Caco-2 (cell line): ENCODE measurements at regions not wholly inside any gene's neighbourhood (a gene's known extent, or its start where the extent isn't known, plus 50 kb on each side); places are given as distances from the start of the nearest gene placed in this dataset.

ENCODE experiments used
- BruUV-seq: library from RNA; stranded (reverse); fragments of 400-500 nt; replicated peaks from 2 replicates; lab custom pipeline; 2021; lab: Mats Ljungman, UMichigan
- CTCF ChIA-PET: fragments of 300-600 bp; sonication (Branson Sonifier 250); formaldehyde crosslinking; loops from one replicate; lab custom pipeline; 2022; ENCODE audit warnings: antibody characterized with exemption; lab: Charles Lee
- POLR2A ChIA-PET: fragments of 300-600 bp; sonication (Branson Sonifier 250); formaldehyde crosslinking; loops from one replicate; lab custom pipeline; 2022; ENCODE audit warnings: antibody characterized with exemption; lab: Charles Lee
- DNase-seq, 2 experiments: peaks; one replicate each; pipeline versions ENCODE4 v3.0.0 to v3.0.0-alpha.2; 2020 to 2022
- H3K27me3 ChIP-seq: replicated peaks from 2 replicates; pipeline ENCODE4 v1.6.0; 2011; ENCODE audit warnings: low read length; ENCODE audit not compliant: control insufficient read depth, insufficient read depth
- H3K36me3 ChIP-seq: 2 replicates; pipeline ENCODE4 v1.5.1; 2011; ENCODE audit warnings: low read length; ENCODE audit not compliant: control insufficient read depth, insufficient read depth
- H3K4me1 ChIP-seq: fragments of 250-450 bp; sonication (Bioruptor Pico); 2 replicates; pipeline ENCODE4 v1.5.1; 2020; ENCODE audit warnings: mild to moderate bottlenecking
- H3K4me3 ChIP-seq: 2 replicates; pipeline ENCODE4 v1.5.1; 2011; ENCODE audit warnings: low read depth, mild to moderate bottlenecking, control low read depth, low read length
- H3K9me3 ChIP-seq: fragments of 250-450 bp; sonication (Bioruptor Pico); 2 replicates; pipeline ENCODE4 v1.5.1; 2020; ENCODE audit warnings: mild to moderate bottlenecking, moderate library complexity
- H3K27ac Mint-ChIP-seq: one replicate; pipeline ENCODE4 v1.8.0; 2022; ENCODE audit warnings: mixed read lengths; ENCODE audit not compliant: unreplicated experiment
- H3K27me3 Mint-ChIP-seq: one replicate; pipeline ENCODE4 v1.8.0; 2022; ENCODE audit warnings: mixed read lengths; ENCODE audit not compliant: insufficient read depth, unreplicated experiment
- H3K36me3 Mint-ChIP-seq: one replicate; pipeline ENCODE4 v1.8.0; 2022; ENCODE audit warnings: mild to moderate bottlenecking, mixed read lengths; ENCODE audit not compliant: insufficient read depth, unreplicated experiment
- H3K4me1 Mint-ChIP-seq: one replicate; pipeline ENCODE4 v1.8.0; 2022; ENCODE audit warnings: low read depth, mixed read lengths; ENCODE audit not compliant: unreplicated experiment
- H3K4me3 Mint-ChIP-seq: one replicate; pipeline ENCODE4 v1.8.0; 2022; ENCODE audit warnings: mild to moderate bottlenecking, moderate library complexity, mixed read lengths; ENCODE audit not compliant: unreplicated experiment
- H3K9me3 Mint-ChIP-seq: one replicate; pipeline ENCODE4 v1.8.0; 2022; ENCODE audit warnings: mixed read lengths; ENCODE audit not compliant: unreplicated experiment
- intact Hi-C: fragments of 100-400 bp; cut with micrococcal nuclease; formaldehyde crosslinking; loops from one replicate; pipeline ENCODE4 v1.10.0; 2022; ENCODE audit not compliant: unreplicated experiment
- TF ChIP-seq, protein P1 (sequence below), 2 experiments: fragments of 200-600 bp in 1 of 2; IDR thresholded peaks; 1 replicate in 1 of 2; 2 replicates in 1 of 2; pipeline versions ENCODE4 v1.5.1 to v1.8.0; 2011 to 2022; ENCODE audit warnings: antibody characterized with exemption in 1 of 2, control low read depth in 1 of 2, inconsistent platforms in 1 of 2, low read depth in 1 of 2, low read length in 1 of 2, mild to moderate bottlenecking in 1 of 2, moderate library complexity in 1 of 2; ENCODE audit not compliant: insufficient read depth in 1 of 2, severe bottlenecking in 1 of 2, unreplicated experiment in 1 of 2

DNA sequence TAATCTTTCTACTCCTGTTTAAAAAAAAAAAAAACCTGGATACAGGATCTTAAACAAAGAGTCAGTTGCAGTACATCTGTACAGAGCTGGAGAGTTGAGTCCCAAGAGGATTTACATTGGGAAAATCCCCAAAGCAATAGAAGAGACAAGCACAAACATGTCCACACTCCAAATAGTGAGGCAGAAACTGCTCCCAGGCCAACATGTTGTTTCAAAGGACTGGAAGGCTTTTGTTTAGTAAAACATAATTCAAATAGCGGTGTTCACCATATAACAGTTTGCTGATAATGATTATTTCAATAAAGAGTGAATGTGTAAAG, 425.4 kb downstream of the ADGRL2 start:
- BruUV-seq = no TSS peak
- H3K27ac Mint-ChIP-seq = no peak overlapping the region
- no peaks in the 10 kb centered on the region for H3K27me3 ChIP-seq
- intact Hi-C loops = no loop called here
- TF ChIP-seq, protein P1, sequence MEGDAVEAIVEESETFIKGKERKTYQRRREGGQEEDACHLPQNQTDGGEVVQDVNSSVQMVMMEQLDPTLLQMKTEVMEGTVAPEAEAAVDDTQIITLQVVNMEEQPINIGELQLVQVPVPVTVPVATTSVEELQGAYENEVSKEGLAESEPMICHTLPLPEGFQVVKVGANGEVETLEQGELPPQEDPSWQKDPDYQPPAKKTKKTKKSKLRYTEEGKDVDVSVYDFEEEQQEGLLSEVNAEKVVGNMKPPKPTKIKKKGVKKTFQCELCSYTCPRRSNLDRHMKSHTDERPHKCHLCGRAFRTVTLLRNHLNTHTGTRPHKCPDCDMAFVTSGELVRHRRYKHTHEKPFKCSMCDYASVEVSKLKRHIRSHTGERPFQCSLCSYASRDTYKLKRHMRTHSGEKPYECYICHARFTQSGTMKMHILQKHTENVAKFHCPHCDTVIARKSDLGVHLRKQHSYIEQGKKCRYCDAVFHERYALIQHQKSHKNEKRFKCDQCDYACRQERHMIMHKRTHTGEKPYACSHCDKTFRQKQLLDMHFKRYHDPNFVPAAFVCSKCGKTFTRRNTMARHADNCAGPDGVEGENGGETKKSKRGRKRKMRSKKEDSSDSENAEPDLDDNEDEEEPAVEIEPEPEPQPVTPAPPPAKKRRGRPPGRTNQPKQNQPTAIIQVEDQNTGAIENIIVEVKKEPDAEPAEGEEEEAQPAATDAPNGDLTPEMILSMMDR (IDR thresholded peaks at IDR 0.05; ENCODE audit: insufficient read depth in 1 of 2, low read depth in 1 of 2, low read length in 1 of 2, severe bottlenecking in 1 of 2, unreplicated experiment in 1 of 2) = no peak
- no peaks in the 10 kb centered on the region for H3K4me1 ChIP-seq
- H3K36me3 ChIP-seq = no peaks in the 10 kb centered on the region
- H3K4me3 Mint-ChIP-seq = no peak overlapping the region
- H3K4me3 ChIP-seq = no peak overlapping the region
- no peaks in the 10 kb centered on the region for H3K36me3 Mint-ChIP-seq
- no peaks in the 10 kb centered on the region for H3K9me3 ChIP-seq
- no peaks in the 10 kb centered on the region for H3K9me3 Mint-ChIP-seq
- ChIA-PET CTCF (no interaction called here), POLR2A (no interaction called here)
- no peak for DNase-seq
- H3K4me1 Mint-ChIP-seq = no peaks in the 10 kb centered on the region
- H3K27me3 Mint-ChIP-seq = peaks cover 2% of the 10 kb centered on the region

DNA sequence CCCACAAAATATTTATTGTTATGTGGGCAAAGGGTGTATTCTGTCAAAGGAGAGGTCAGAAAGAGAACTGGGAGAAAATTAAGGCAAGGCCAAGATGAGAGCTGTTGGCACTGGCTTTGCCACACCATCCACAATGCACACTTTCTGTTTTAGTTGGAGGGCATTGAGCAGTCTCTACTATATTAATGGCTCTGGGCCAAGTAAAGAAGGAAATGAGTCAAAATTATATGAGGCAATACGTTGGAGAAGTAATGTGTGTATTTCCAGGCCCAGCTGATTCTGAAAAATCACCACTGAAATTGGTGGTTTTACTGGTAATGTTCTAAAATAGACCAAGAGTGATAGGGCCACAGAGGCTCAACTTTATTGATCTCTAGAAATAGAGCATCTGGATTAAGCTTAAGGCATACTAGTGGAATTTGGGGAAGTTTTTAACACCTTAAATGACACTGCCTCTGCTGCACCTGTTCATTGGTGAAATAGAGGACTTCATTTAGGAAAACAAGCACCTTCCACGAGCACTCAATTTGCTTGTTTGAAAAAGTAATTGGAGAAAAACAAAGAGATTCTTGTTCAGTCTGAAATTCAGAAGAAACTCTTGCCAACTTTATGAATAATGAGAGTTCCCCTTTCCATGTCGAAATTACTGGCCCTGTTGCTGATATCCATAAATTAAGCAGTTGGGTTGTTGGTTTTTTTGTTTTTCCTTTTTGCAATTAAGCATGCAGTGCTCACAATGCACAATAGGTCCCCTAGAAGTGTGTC, 424.9 kb downstream of the ADGRL2 start:
- ChIA-PET POLR2A (no interaction called here), CTCF (no interaction called here)
- no peaks in the 10 kb centered on the region for H3K4me1 ChIP-seq
- no peaks in the 10 kb centered on the region for H3K27me3 ChIP-seq
- H3K36me3 ChIP-seq = no peaks in the 10 kb centered on the region
- DNase-seq = no peak
- TF ChIP-seq, protein P1 (IDR thresholded peaks at IDR 0.05; ENCODE audit: insufficient read depth in 1 of 2, low read depth in 1 of 2, low read length in 1 of 2, severe bottlenecking in 1 of 2, unreplicated experiment in 1 of 2) = no peak
- no peaks in the 10 kb centered on the region for H3K9me3 ChIP-seq
- Mint-ChIP-seq H3K36me3 (no peaks in the 10 kb centered on the region), H3K27me3 (peaks cover 2% of the 10 kb centered on the region), H3K4me3 (no peak overlapping the region), H3K27ac (no peak overlapping the region), H3K4me1 (no peaks in the 10 kb centered on the region), H3K9me3 (no peaks in the 10 kb centered on the region)
- H3K4me3 ChIP-seq = no peak overlapping the region
- BruUV-seq = no TSS peak
- intact Hi-C loops = no loop called here

DNA sequence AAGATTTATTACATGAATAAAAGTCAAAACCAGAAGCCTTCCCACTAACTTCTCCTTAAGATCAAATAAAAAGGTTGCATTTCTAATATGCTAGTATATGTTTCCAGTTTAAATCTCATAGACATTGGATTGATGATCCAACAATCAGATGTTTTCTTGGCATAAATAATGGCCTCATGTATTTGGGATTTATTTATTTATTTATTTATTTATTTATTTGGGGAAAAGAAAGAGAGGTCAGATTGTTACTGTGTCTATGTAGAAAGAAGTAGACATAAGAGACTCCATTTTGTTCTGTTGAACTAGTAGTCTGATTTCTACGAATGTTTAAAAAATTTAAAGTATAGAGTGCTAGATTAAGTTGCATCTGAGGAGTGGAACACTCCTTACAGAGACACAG, 422.4 kb downstream of the ADGRL2 start:
- POLR2A ChIA-PET = no interaction called here
- Histone ChIP-seq H3K27me3 (no peaks in the 10 kb centered on the region), H3K4me1 (no peaks in the 10 kb centered on the region), H3K9me3 (no peaks in the 10 kb centered on the region), H3K36me3 (no peaks in the 10 kb centered on the region), H3K4me3 (no peak overlapping the region)
- H3K27ac Mint-ChIP-seq = no peak overlapping the region
- no peak for DNase-seq
- BruUV-seq = no TSS peak
- TF ChIP-seq, protein P1 (IDR thresholded peaks at IDR 0.05; ENCODE audit: insufficient read depth in 1 of 2, low read depth in 1 of 2, low read length in 1 of 2, severe bottlenecking in 1 of 2, unreplicated experiment in 1 of 2) = no peak
- no peaks in the 10 kb centered on the region for H3K36me3 Mint-ChIP-seq
- no peak overlapping the region for H3K4me3 Mint-ChIP-seq
- CTCF ChIA-PET = no interaction called here
- H3K4me1 Mint-ChIP-seq = no peaks in the 10 kb centered on the region
- intact Hi-C loops = no loop called here
- peaks cover 4% of the 10 kb centered on the region for H3K27me3 Mint-ChIP-seq
- H3K9me3 Mint-ChIP-seq = no peaks in the 10 kb centered on the region
